GM06990 (cell line): ENCODE measurements at regions not wholly inside any gene's neighbourhood (a gene's known extent, or its start where the extent isn't known, plus 50 kb on each side); places are given as distances from the start of the nearest gene placed in this dataset.

Source experiments
- DNase-seq: peaks from one replicate; pipeline ENCODE4 v3.0.0-alpha.2; 2011; ENCODE audit not compliant: insufficient read length; ENCODE audit errors: extremely low read depth
- H3K27me3 ChIP-seq: replicated peaks from 2 replicates; pipeline ENCODE4 v1.6.0; 2011; ENCODE audit warnings: low read length; ENCODE audit not compliant: control insufficient read depth, insufficient read depth
- H3K36me3 ChIP-seq: 2 replicates; pipeline ENCODE4 v1.5.1; 2011; ENCODE audit warnings: low read length; ENCODE audit not compliant: control insufficient read depth, insufficient read depth
- H3K4me3 ChIP-seq: replicated peaks from 2 replicates; pipeline ENCODE4 v1.5.1; 2011; ENCODE audit warnings: low read depth, mild to moderate bottlenecking, control low read depth, low read length
- TF ChIP-seq, protein P1 (sequence below): IDR thresholded peaks from 2 replicates; pipeline ENCODE4 v1.5.1; 2011; ENCODE audit warnings: low read length, control low read depth, mild to moderate bottlenecking, inconsistent platforms; ENCODE audit not compliant: insufficient read depth, poor library complexity, severe bottlenecking

DNA sequence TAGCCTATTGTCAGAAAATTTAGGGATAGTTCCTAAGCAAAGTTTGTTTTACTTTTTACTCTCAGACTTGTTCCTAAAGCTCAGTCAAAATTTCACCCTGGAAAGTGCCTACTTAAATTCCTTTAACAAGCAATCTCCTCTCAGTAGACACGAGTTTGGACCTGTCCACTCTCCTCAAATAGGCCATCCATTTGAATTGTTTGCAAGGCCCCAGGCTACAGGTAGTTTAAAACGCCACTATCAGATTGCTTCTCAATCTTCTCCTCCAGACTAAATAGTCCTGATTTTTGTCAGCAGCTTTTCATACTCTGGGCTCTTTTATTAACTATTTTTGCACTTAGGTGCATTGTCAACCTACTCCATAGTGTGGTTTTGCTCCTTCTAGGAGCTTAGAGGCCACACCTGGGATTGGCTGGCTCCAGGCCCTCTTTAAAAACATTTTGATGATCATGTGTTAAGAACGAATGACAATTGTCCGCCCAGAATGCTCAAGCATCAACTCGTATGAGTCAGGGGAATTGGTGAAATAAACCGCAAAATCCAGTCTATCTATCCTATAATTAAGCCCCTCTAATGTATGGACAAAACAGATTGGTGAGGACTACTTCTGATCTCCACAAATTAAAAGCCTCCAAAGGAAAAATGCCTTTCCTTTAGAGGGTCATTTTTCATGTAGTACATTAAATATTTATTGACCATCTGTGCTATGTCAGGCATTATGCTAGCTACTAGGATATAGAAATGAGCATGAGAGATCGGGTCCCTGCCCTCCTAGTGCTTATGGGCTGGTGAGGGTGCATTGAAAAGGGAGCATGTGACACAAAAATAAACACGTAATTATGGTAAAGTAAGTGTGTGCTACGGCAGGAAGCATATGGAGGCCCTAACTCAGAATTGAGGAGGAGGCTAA lies 333.8 kb upstream of the TNP1 start:
- no peaks in the 10 kb centered on the region for H3K27me3 ChIP-seq
- no peak for DNase-seq
- H3K4me3 ChIP-seq = no peak overlapping the region
- TF ChIP-seq, protein P1, sequence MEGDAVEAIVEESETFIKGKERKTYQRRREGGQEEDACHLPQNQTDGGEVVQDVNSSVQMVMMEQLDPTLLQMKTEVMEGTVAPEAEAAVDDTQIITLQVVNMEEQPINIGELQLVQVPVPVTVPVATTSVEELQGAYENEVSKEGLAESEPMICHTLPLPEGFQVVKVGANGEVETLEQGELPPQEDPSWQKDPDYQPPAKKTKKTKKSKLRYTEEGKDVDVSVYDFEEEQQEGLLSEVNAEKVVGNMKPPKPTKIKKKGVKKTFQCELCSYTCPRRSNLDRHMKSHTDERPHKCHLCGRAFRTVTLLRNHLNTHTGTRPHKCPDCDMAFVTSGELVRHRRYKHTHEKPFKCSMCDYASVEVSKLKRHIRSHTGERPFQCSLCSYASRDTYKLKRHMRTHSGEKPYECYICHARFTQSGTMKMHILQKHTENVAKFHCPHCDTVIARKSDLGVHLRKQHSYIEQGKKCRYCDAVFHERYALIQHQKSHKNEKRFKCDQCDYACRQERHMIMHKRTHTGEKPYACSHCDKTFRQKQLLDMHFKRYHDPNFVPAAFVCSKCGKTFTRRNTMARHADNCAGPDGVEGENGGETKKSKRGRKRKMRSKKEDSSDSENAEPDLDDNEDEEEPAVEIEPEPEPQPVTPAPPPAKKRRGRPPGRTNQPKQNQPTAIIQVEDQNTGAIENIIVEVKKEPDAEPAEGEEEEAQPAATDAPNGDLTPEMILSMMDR = no peak
- no peaks in the 10 kb centered on the region for H3K36me3 ChIP-seq

DNA sequence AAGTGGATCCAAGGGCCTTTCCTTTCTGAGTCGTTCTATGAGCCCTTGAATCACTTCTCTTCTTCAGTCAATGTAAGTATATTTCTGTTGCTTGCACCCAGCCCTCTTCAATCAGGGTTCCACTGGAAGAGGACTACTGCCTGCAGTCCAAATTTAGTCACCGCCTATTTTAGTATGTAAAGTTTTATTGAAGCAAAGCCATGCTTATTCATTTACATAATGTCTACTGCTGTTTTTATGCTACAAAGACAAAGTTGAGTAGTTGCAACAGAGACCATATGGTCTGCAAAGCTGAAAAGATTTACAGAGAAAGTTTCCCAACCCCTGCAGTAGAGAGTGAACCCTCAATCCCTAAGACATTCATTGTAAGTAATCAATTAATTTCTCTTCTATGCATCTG lies 332.5 kb upstream of the TNP1 start:
- no peak for DNase-seq
- no peaks in the 10 kb centered on the region for H3K27me3 ChIP-seq
- no peak overlapping the region for H3K4me3 ChIP-seq
- H3K36me3 ChIP-seq = no peaks in the 10 kb centered on the region
- TF ChIP-seq, protein P1 = no peak

DNA sequence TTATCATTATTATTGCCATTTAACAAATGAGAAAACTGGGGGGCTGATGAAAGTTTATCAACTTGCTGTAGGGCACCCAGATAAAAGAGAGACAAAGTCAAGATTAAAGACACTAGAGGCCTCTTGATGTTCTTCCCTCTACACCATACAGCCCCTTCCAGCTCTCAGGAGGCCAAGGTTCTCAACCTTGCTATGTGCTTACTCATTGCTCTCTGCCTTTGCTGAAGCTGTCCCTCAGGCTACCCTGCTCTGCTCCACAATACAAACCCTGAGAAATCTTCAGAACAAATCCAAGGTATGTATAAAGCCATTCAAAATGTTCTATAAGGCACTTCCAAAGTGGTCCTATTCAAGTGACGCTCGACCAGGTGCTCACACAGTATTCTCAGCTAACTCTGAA lies 329.9 kb upstream of the TNP1 start:
- Histone ChIP-seq H3K27me3 (no peaks in the 10 kb centered on the region; the same call in 1 of the 2 replicates), H3K36me3 (no peaks in the 10 kb centered on the region), H3K4me3 (no peak overlapping the region)
- TF ChIP-seq, protein P1 = no peak
- no peak for DNase-seq

DNA sequence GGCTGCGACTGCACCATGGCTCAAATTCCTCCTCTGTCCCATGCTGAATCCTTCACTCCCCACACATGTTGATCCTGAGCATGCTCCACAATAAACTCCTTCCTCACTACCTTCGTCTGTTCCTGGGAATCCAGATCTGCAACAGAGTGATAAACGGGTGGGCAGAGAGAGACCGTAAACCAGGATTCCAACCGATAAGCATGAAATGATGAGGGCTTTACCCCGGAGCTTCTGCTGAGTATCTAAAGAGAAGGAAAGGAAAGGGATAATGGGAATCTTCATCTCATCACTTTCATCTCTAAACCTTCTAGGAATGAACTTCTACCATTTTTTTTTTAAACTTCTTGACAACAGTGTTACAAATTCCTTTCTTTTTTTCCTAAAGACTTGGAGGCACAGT lies 329.3 kb upstream of the TNP1 start:
- no peak overlapping the region for H3K4me3 ChIP-seq
- H3K36me3 ChIP-seq = no peaks in the 10 kb centered on the region
- no peaks in the 10 kb centered on the region; the same call in 1 of the 2 replicates for H3K27me3 ChIP-seq
- TF ChIP-seq, protein P1 = no peak
- no peak for DNase-seq

DNA sequence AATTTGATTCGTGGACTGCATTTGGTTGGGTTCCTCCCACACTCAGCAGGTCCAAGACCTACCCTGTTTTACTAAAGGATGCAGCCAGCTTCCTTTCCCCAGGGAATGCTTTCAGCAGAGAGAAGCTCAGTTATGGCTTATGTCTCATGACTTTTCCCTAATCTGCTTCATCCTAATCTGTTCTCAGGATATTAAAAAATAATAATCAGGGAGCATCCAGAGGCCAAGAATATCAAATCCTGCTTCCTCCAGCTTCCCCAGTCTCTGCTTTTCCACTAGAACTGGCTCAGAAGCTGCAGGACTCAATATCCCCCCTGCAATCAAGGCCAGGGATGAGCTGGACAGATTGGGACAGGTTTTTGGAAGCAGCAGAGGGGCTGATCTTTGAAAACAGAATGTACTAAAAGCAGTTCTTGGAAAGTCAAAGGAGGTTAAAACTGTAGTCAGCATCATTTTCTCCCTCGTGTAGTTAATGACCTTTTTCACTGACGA lies 326.9 kb upstream of the TNP1 start:
- H3K4me3 ChIP-seq = no peak overlapping the region
- H3K36me3 ChIP-seq = no peaks in the 10 kb centered on the region
- no peaks in the 10 kb centered on the region; the same call in 1 of the 2 replicates for H3K27me3 ChIP-seq
- TF ChIP-seq, protein P1 = no peak
- DNase-seq = no peak
